ENCODE measurements at regions not wholly inside any gene's neighbourhood (a gene's known extent, or its start where the extent isn't known, plus 50 kb on each side); places are given as distances from the start of the nearest gene placed in this dataset.

DNA sequence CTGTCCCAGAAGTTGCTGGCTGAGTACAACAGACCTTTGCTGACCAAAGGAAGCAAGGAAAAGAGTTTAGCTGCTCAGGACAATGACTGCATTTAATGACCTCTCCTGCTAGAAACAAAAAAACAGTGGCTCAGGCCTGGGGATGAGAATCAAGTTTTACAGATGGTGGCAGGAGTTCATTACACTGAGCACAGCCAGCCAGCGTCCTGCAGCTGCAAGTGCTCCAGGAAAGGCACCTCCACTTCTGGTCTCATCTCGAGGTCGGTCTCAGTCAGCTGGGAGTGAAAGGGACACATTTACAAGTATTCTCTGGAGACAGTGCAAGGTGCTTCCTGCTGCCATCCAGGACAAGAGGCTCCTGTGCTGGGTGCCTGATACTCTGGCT, 362.7 kb downstream of the THBS2 start:
- intact Hi-C loops (cut with DNase I): loop anchor here (10.0 kb wide), 1 partner anchor 364 kb away; the partner anchor contains the start of gene THBS2
- Histone ChIP-seq H3K36me3 (no peaks in the 10 kb centered on the region), H3K27me3 (no peaks in the 10 kb centered on the region), H3K27ac (no peak overlapping the region), H3K4me1 (no peaks in the 10 kb centered on the region), H3K9me3 (no peaks in the 10 kb centered on the region), H3K4me3 (no peak overlapping the region)
- no peak for DNase-seq (ENCODE audit: low spot score in 2 of 2)
- TF ChIP-seq CTCF (IDR thresholded peaks at IDR 0.05): no peak

GRCh38 chr6:168890306-168890980, 363.2 kb downstream of the THBS2 start:
- no peak for DNase-seq (ENCODE audit: low spot score in 2 of 2)

GRCh38 chr6:168888786-168889345, 364.8 kb downstream of the THBS2 start:
- intact Hi-C loops (cut with DNase I): loop anchor here (10.0 kb wide), 1 partner anchor 364 kb away; no protein-coding TSS in a partner anchor
- no peak overlapping the region for H3K27ac ChIP-seq
- TF ChIP-seq CTCF (IDR thresholded peaks at IDR 0.05): no peak
- no peak for DNase-seq (ENCODE audit: low spot score in 2 of 2)
- H3K9me3 ChIP-seq: no peaks in the 10 kb centered on the region
- no peaks in the 10 kb centered on the region for H3K36me3 ChIP-seq
- H3K27me3 ChIP-seq: no peaks in the 10 kb centered on the region
- H3K4me3 ChIP-seq: no peak overlapping the region
- H3K4me1 ChIP-seq: no peaks in the 10 kb centered on the region

More at GRCh38 chr6:168890306-168890980, 363.2 kb downstream of the THBS2 start:
- Histone ChIP-seq H3K4me3 (no peak overlapping the region), H3K36me3 (no peaks in the 10 kb centered on the region), H3K9me3 (no peaks in the 10 kb centered on the region), H3K27me3 (no peaks in the 10 kb centered on the region), H3K4me1 (no peaks in the 10 kb centered on the region), H3K27ac (no peak overlapping the region)
- intact Hi-C loops (cut with DNase I): loop anchor here (10.0 kb wide), 1 partner anchor 364 kb away; the partner anchor contains the start of gene THBS2
- no peak for TF ChIP-seq CTCF (IDR thresholded peaks at IDR 0.05)

GRCh38 chr6:168888102-168888501, 365.5 kb downstream of the THBS2 start:
- Histone ChIP-seq H3K27me3 (no peaks in the 10 kb centered on the region), H3K9me3 (no peaks in the 10 kb centered on the region), H3K36me3 (no peaks in the 10 kb centered on the region), H3K4me1 (no peaks in the 10 kb centered on the region), H3K4me3 (no peak overlapping the region), H3K27ac (no peak overlapping the region)
- TF ChIP-seq CTCF (IDR thresholded peaks at IDR 0.05): no peak
- no peak for DNase-seq (ENCODE audit: low spot score in 2 of 2)
- intact Hi-C loops (cut with DNase I): loop anchor here (10.0 kb wide), 1 partner anchor 363 kb away; no protein-coding TSS in a partner anchor

- no peaks in the 10 kb centered on the region for H3K36me3 ChIP-seq
- no peaks in the 10 kb centered on the region for H3K9me3 ChIP-seq
- TF ChIP-seq CTCF (IDR thresholded peaks at IDR 0.05): no peak
- no peaks in the 10 kb centered on the region for H3K27me3 ChIP-seq
- H3K4me3 ChIP-seq: no peak overlapping the region
- H3K27ac ChIP-seq: no peak overlapping the region
- no peaks in the 10 kb centered on the region for H3K4me1 ChIP-seq
- intact Hi-C loops (cut with DNase I): loop anchor here (10.0 kb wide), 1 partner anchor 363 kb away; no protein-coding TSS in a partner anchor
- no peak for DNase-seq (ENCODE audit: low spot score in 2 of 2)
Observed at GRCh38 chr6:168887621-168888020, 366.0 kb downstream of the THBS2 start.

Data from ascending aorta (tissue), 2 donors.